Neural progenitor cell (in vitro differentiated cells): ENCODE measurements at regions not wholly inside any gene's neighbourhood (a gene's known extent, or its start where the extent isn't known, plus 50 kb on each side); places are given as distances from the start of the nearest gene placed in this dataset.
"Not testable (repeated sequence)": the region's sequence is repeated elsewhere in the genome, so short reads cannot be mapped to it uniquely, and the experiment has no call there.

Experiments
- DNase-seq: peaks from one replicate; pipeline ENCODE4 v3.0.0-alpha.2; 2016; ENCODE audit warnings: low spot score
- H2AFZ ChIP-seq: fragments of 200-600 bp; sonication (generic); replicated peaks from 2 replicates; pipeline ENCODE4 v1.6.1; 2016; ENCODE audit warnings: antibody characterized with exemption
- H3F3A ChIP-seq: fragments of 200-600 bp; sonication (generic); 2 replicates; pipeline ENCODE4 v1.6.1; 2016; ENCODE audit warnings: antibody characterized with exemption, low read depth
- H3K27ac ChIP-seq: fragments of 200-600 bp; sonication (generic); 2 replicates; pipeline ENCODE4 v1.5.1; 2016; ENCODE audit warnings: mild to moderate bottlenecking
- H3K27me3 ChIP-seq: fragments of 200-600 bp; sonication (generic); 2 replicates; pipeline ENCODE4 v1.6.1; 2016; ENCODE audit warnings: mild to moderate bottlenecking, moderate library complexity
- H3K36me3 ChIP-seq: fragments of 200-600 bp; sonication (generic); 2 replicates; pipeline ENCODE4 v1.5.1; 2016
- H3K4me1 ChIP-seq: fragments of 200-600 bp; sonication (generic); 2 replicates; pipeline ENCODE4 v1.6.1; 2016; ENCODE audit warnings: mixed run types
- H3K4me2 ChIP-seq: fragments of 200-600 bp; sonication (generic); 2 replicates; pipeline ENCODE4 v1.6.1; 2016
- H3K4me3 ChIP-seq: fragments of 200-600 bp; sonication (generic); 2 replicates; pipeline ENCODE4 v1.5.1; 2016
- H3K79me2 ChIP-seq: fragments of 200-600 bp; sonication (generic); 2 replicates; pipeline ENCODE4 v1.6.1; 2016; ENCODE audit warnings: low read depth
- H3K9ac ChIP-seq: fragments of 200-600 bp; sonication (generic); 2 replicates; pipeline ENCODE4 v1.6.1; 2016
- H3K9me3 ChIP-seq: fragments of 200-600 bp; sonication (generic); 2 replicates; pipeline ENCODE4 v1.5.1; 2016; ENCODE audit warnings: low read depth
- H4K20me1 ChIP-seq: fragments of 200-600 bp; sonication (generic); 2 replicates; pipeline ENCODE4 v1.6.1; 2016; ENCODE audit warnings: low read depth
- H3K27ac Mint-ChIP-seq: 3 replicates; pipeline ENCODE4 v1.8.0; 2021; ENCODE audit warnings: mixed read lengths
- H3K27me3 Mint-ChIP-seq: 2 replicates; pipeline ENCODE4 v1.8.0; 2022; ENCODE audit warnings: low read depth, mild to moderate bottlenecking, inconsistent platforms, moderate library complexity, mixed read lengths; ENCODE audit not compliant: insufficient read depth
- H3K36me3 Mint-ChIP-seq: 3 replicates; pipeline ENCODE4 v1.8.0; 2021; ENCODE audit warnings: mixed read lengths
- H3K4me1 Mint-ChIP-seq: 3 replicates; pipeline ENCODE4 v1.8.0; 2021; ENCODE audit warnings: mixed read lengths
- H3K4me3 Mint-ChIP-seq: 3 replicates; pipeline ENCODE4 v1.8.0; 2021; ENCODE audit warnings: mild to moderate bottlenecking, moderate library complexity, mixed read lengths
- H3K9me3 Mint-ChIP-seq: 3 replicates; pipeline ENCODE4 v1.8.0; 2020; ENCODE audit warnings: mixed read lengths
- CTCF ChIP-seq: fragments of 200-600 bp; sonication (generic); IDR thresholded peaks from 2 replicates; pipeline ENCODE4 v1.5.1; 2017; ENCODE audit warnings: antibody characterized with exemption, mild to moderate bottlenecking
- EZH2 ChIP-seq: fragments of 200-600 bp; sonication (generic); IDR thresholded peaks from 2 replicates; pipeline ENCODE4 v1.6.1; 2017; ENCODE audit warnings: antibody characterized with exemption, mild to moderate bottlenecking, moderate library complexity
- EZH2phosphoT487 ChIP-seq: fragments of 200-600 bp; sonication (generic); IDR thresholded peaks from 2 replicates; pipeline ENCODE4 v1.6.1; 2017; ENCODE audit warnings: antibody characterized with exemption

DNA sequence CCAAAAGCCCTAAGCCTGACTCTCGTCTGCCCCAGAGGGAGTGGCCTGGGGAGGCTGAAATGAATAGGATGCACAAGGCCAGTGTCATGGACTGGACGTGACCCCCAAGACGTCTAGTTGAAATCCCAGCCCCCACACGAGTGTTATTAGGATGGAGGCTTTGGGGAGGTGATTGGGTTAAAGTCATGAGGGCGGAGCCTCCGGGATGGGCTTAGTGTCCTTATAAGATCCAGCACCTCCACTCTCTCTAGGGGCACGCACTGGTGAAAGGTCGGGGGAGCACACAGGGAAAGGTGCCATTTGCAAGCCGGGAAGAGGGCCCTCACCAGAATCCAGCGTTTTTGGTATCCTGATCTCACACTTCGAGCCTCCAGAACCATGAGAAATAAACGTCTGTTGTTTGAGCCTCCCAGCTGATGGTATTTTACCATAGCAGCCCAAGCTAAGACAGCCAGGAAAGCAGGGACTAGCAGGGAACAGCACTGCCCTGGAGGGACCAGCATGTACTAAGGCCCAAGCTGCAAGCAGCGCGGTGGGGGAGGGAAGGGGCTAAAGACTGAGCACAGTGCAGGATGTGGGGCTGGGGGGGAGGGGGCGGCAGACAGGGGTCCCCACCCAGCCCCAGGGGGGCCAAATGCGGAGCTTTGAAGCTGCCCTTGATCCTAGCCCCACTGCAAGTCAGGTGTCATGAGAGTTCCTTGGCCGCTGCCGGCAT is 78.3 kb upstream of the NCOR2 start:
- no peak overlapping the region for H3K27ac Mint-ChIP-seq
- Histone ChIP-seq H3K9me3 (peaks cover 9% of the 10 kb centered on the region), H3K79me2 (no peaks in the 10 kb centered on the region), H3K9ac (no peak overlapping the region), H3K27me3 (no peaks in the 10 kb centered on the region), H2AFZ (no peak overlapping the region), H3F3A (no peaks in the 10 kb centered on the region), H3K4me2 (no peak overlapping the region), H3K36me3 (no peaks in the 10 kb centered on the region), H3K4me1 (no peaks in the 10 kb centered on the region), H4K20me1 (no peaks in the 10 kb centered on the region), H3K27ac (no peak overlapping the region), H3K4me3 (no peak overlapping the region)
- no peak overlapping the region for H3K4me3 Mint-ChIP-seq
- no peaks in the 10 kb centered on the region for H3K36me3 Mint-ChIP-seq
- peaks cover 22% of the 10 kb centered on the region for H3K9me3 Mint-ChIP-seq
- peaks cover 17% of the 10 kb centered on the region for H3K4me1 Mint-ChIP-seq
- DNase-seq, result no peak
- TF ChIP-seq EZH2, result no peak
- TF ChIP-seq CTCF, result no peak
- TF ChIP-seq EZH2phosphoT487, result no peak
- H3K27me3 Mint-ChIP-seq, result peaks cover 11% of the 10 kb centered on the region

- H3K36me3 ChIP-seq, H3K27me3 ChIP-seq, H3K27ac Mint-ChIP-seq, H3K9me3 ChIP-seq, H3K27ac ChIP-seq, H3K4me3 ChIP-seq, H3K4me1 ChIP-seq, DNase-seq, H3K79me2 ChIP-seq, H2AFZ ChIP-seq, H3K4me2 ChIP-seq, H3F3A ChIP-seq, H3K4me3 Mint-ChIP-seq, H4K20me1 ChIP-seq, H3K9ac ChIP-seq, H3K36me3 Mint-ChIP-seq: not testable (repeated sequence)
- peaks cover 16% of the 10 kb centered on the region for H3K4me1 Mint-ChIP-seq
- peaks cover 14% of the 10 kb centered on the region for H3K27me3 Mint-ChIP-seq
- peaks cover 13% of the 10 kb centered on the region for H3K9me3 Mint-ChIP-seq
These were observed 76.4 kb upstream of the NCOR2 start for GRCh38 chr12:124643768-124644167.

GRCh38 chr12:124642105-124642504 is 74.7 kb upstream of the NCOR2 start:
- peaks cover 16% of the 10 kb centered on the region for H3K4me1 Mint-ChIP-seq
- no peak overlapping the region for H2AFZ ChIP-seq
- H3K27me3 ChIP-seq, result no peaks in the 10 kb centered on the region
- no peaks in the 10 kb centered on the region for H3K36me3 ChIP-seq
- DNase-seq, result no peak
- H3K4me3 Mint-ChIP-seq, result no peak overlapping the region
- no peak overlapping the region for H3K4me2 ChIP-seq
- H3K9ac ChIP-seq, result no peak overlapping the region
- no peak overlapping the region for H3K4me3 ChIP-seq
- TF ChIP-seq EZH2 (no peak), CTCF (no peak), EZH2phosphoT487 (no peak)
- H3K27ac Mint-ChIP-seq, result no peak overlapping the region
- no peaks in the 10 kb centered on the region for H3K36me3 Mint-ChIP-seq
- H3K27ac ChIP-seq, result no peak overlapping the region
- no peaks in the 10 kb centered on the region for H3K4me1 ChIP-seq
- H3K9me3 ChIP-seq, result no peaks in the 10 kb centered on the region
- peaks cover 9% of the 10 kb centered on the region for H3K27me3 Mint-ChIP-seq
- no peaks in the 10 kb centered on the region for H3K9me3 Mint-ChIP-seq
- H4K20me1 ChIP-seq, result no peaks in the 10 kb centered on the region
- H3K79me2 ChIP-seq, result no peaks in the 10 kb centered on the region
- no peaks in the 10 kb centered on the region for H3F3A ChIP-seq

- H3F3A ChIP-seq, result no peaks in the 10 kb centered on the region
- H4K20me1 ChIP-seq, result no peaks in the 10 kb centered on the region
- no peaks in the 10 kb centered on the region for H3K9me3 ChIP-seq
- no peaks in the 10 kb centered on the region for H3K36me3 ChIP-seq
- H2AFZ ChIP-seq, result no peak overlapping the region
- H3K36me3 Mint-ChIP-seq, result no peaks in the 10 kb centered on the region
- no peak overlapping the region for H3K27ac Mint-ChIP-seq
- no peak for DNase-seq
- H3K4me3 Mint-ChIP-seq, result no peak overlapping the region
- H3K9me3 Mint-ChIP-seq, result no peaks in the 10 kb centered on the region
- TF ChIP-seq EZH2 (no peak), CTCF (no peak), EZH2phosphoT487 (no peak)
- H3K79me2 ChIP-seq, result no peaks in the 10 kb centered on the region
- peaks cover 13% of the 10 kb centered on the region for H3K4me1 Mint-ChIP-seq
- no peak overlapping the region for H3K9ac ChIP-seq
- H3K27me3 ChIP-seq, result no peaks in the 10 kb centered on the region
- H3K4me2 ChIP-seq, result no peak overlapping the region
- H3K4me3 ChIP-seq, result no peak overlapping the region
- no peaks in the 10 kb centered on the region for H3K4me1 ChIP-seq
- peaks cover 8% of the 10 kb centered on the region for H3K27me3 Mint-ChIP-seq
- no peak overlapping the region for H3K27ac ChIP-seq
These were observed 74.2 kb upstream of the NCOR2 start for GRCh38 chr12:124641591-124641990.
